A549 (cell line): ENCODE measurements at regions not wholly inside any gene's neighbourhood (a gene's known extent, or its start where the extent isn't known, plus 50 kb on each side); places are given as distances from the start of the nearest gene placed in this dataset.

Experiments used
- ATAC-seq, 2 experiments: fragments of 200-7000 bp in 1 of 2; fragments of >200 bp in 1 of 2; cut with Nextera tagmentation in 1 of 2; cut with Tn5 transposase in 1 of 2; 3 replicates each; pipeline versions ENCODE4 v1.8.0 to v1.9.1; 2018 to 2020; ENCODE audit warnings: mild to moderate bottlenecking in 1 of 2, moderate library complexity in 1 of 2
- CTCF ChIA-PET: fragments of 300-600 bp; sonication (Branson Sonifier 250); formaldehyde crosslinking; extraction: SDS; loops from one replicate; lab custom pipeline; 2021; ENCODE audit warnings: antibody characterized with exemption, inconsistent platforms; lab: Yijun Ruan, JAX
- POLR2A ChIA-PET: fragments of 350-600 bp; formaldehyde crosslinking; extraction: SDS; loops from one replicate; lab custom pipeline; 2021; ENCODE audit warnings: antibody characterized with exemption, inconsistent platforms; lab: Yijun Ruan, JAX
- DNase-seq, 2 experiments: peaks; one replicate each; pipeline versions ENCODE4 v3.0.0 to v3.0.0-alpha.2; 2011 to 2016; ENCODE audit warnings: low read depth in 1 of 2, low spot score in 1 of 2
- FAIRE-seq: peaks from 2 replicates; lab custom pipeline; 2011; peaks lifted over from hg19 to GRCh38; lab: Jason Lieb, UNC
- H3K27ac ChIP-seq, 2 experiments: fragments of >200 bp; sonication (Bioruptor Twin); formaldehyde crosslinking; 3 replicates each; pipeline ENCODE4 v1.5.1; 2016 to 2017
- H3K4me1 ChIP-seq: fragments of >200 bp; sonication (Bioruptor Twin); formaldehyde crosslinking; 3 replicates; pipeline ENCODE4 v1.6.1; 2016
- H3K4me2 ChIP-seq: fragments of >200 bp; sonication (Bioruptor Twin); formaldehyde crosslinking; 3 replicates; pipeline ENCODE4 v1.6.1; 2016
- H3K4me3 ChIP-seq: fragments of >200 bp; sonication (Bioruptor Twin); formaldehyde crosslinking; 3 replicates; pipeline ENCODE4 v1.5.1; 2016
- H3K9me3 ChIP-seq: fragments of >200 bp; sonication (Bioruptor Twin); formaldehyde crosslinking; 3 replicates; pipeline ENCODE4 v1.6.1; 2016
- BCL3 ChIP-seq: fragments of >200 bp; sonication (Bioruptor Twin); formaldehyde crosslinking; IDR thresholded peaks from 3 replicates; pipeline ENCODE4 v1.6.1; 2016
- BHLHE40 ChIP-seq: IDR thresholded peaks from 2 replicates; pipeline ENCODE4 v1.6.1; 2012; ENCODE audit warnings: low read depth, low read length, inconsistent platforms
- CBX8 ChIP-seq: fragments of 200-600 bp; sonication (generic); IDR thresholded peaks from 2 replicates; pipeline ENCODE4 v1.6.1; 2016
- E2F6 ChIP-seq: IDR thresholded peaks from 2 replicates; pipeline ENCODE4 v1.6.1; 2012; ENCODE audit warnings: low read depth, borderline replicate concordance
- ESRRA ChIP-seq: fragments of 150-350 bp; IDR thresholded peaks from 2 replicates; pipeline ENCODE4 v1.6.1; 2014; ENCODE audit warnings: mild to moderate bottlenecking, low read length, borderline replicate concordance
- FOSL2 ChIP-seq, 2 experiments: fragments of 450-650 bp in 1 of 2; fragments of >200 bp in 1 of 2; sonication (Bioruptor Twin) in 1 of 2; formaldehyde crosslinking; IDR thresholded peaks; 2 replicates each; pipeline versions ENCODE4 v1.5.0 to v1.6.1; 2016 to 2020; ENCODE audit warnings: mild to moderate bottlenecking in 1 of 2, moderate library complexity in 1 of 2
- GATA3 ChIP-seq: IDR thresholded peaks from 2 replicates; pipeline ENCODE4 v1.6.1; 2012; ENCODE audit warnings: borderline replicate concordance
- HES2 ChIP-seq: fragments of >200 bp; sonication (Bioruptor Twin); formaldehyde crosslinking; IDR thresholded peaks from 2 replicates; pipeline ENCODE4 v1.6.1; 2016
- HEYL ChIP-seq: fragments of 250-450 bp; sonication (Bioruptor Pico); IDR thresholded peaks from 2 replicates; pipeline ENCODE4 v1.8.0; 2021; ENCODE audit warnings: mild to moderate bottlenecking, moderate library complexity
- HMGXB4 ChIP-seq: fragments of 250-450 bp; sonication (Bioruptor Pico); IDR thresholded peaks from 2 replicates; pipeline ENCODE4 v1.5.0; 2021; ENCODE audit warnings: mild to moderate bottlenecking, moderate library complexity, borderline replicate concordance
- KDM5A ChIP-seq: fragments of 200-600 bp; sonication (generic); IDR thresholded peaks from 2 replicates; pipeline ENCODE4 v1.6.1; 2016; ENCODE audit warnings: antibody characterized with exemption, mild to moderate bottlenecking
- MAFK ChIP-seq: fragments of 450-650 bp; IDR thresholded peaks from 2 replicates; pipeline ENCODE4 v1.6.1; 2014; ENCODE audit not compliant: partially characterized antibody
- NR3C1 ChIP-seq: fragments of >200 bp; sonication (Bioruptor Twin); formaldehyde crosslinking; IDR thresholded peaks from 3 replicates; pipeline ENCODE4 v1.6.1; 2017
- PBX3 ChIP-seq: IDR thresholded peaks from 2 replicates; pipeline ENCODE4 v1.6.1; 2012
- POLR2AphosphoS2 ChIP-seq: conservative IDR thresholded peaks from 2 replicates; pipeline ENCODE4 v1.6.1; 2012; ENCODE audit warnings: low read length, improper control_type of control experiment, inconsistent platforms
- RAD21 ChIP-seq, 2 experiments: fragments of >200 bp in 1 of 2; sonication (Bioruptor Twin) in 1 of 2; formaldehyde crosslinking in 1 of 2; IDR thresholded peaks in 1 of 2; conservative IDR thresholded peaks in 1 of 2; 2 replicates in 1 of 2; 3 replicates in 1 of 2; pipeline ENCODE4 v1.6.1; 2012 to 2018; ENCODE audit warnings: inconsistent platforms in 1 of 2
- SREBF2 ChIP-seq: fragments of 450-650 bp; IDR thresholded peaks from 2 replicates; pipeline ENCODE4 v1.6.1; 2014; ENCODE audit warnings: mild to moderate bottlenecking, moderate library complexity
- TP53 ChIP-seq: fragments of 250-450 bp; sonication (Bioruptor Pico); IDR thresholded peaks from 2 replicates; pipeline ENCODE4 v1.5.0; 2021; ENCODE audit warnings: mild to moderate bottlenecking, moderate library complexity
- ZNF302 ChIP-seq: fragments of 250-450 bp; sonication (Bioruptor Pico); IDR thresholded peaks from 2 replicates; pipeline ENCODE4 v1.9.0; 2021; ENCODE audit warnings: inconsistent platforms, mild to moderate bottlenecking, moderate library complexity
- WGBS: methylation state at CpG from one replicate; pipeline ENCODE4 v1.1.6; 2017; ENCODE audit errors: missing lambda C conversion rate; 5-methylcytosine and 5-hydroxymethylcytosine counted together

GRCh38 chr3:191809326-191809949, 348.5 kb downstream of the PYDC2 start:
- Histone ChIP-seq H3K4me3 (no peak overlapping the region), H3K27ac (no peak overlapping the region), H3K9me3 (no peaks in the 10 kb centered on the region; the same call in 2 of the 3 replicates), H3K4me2 (no peak overlapping the region), H3K4me1 (no peaks in the 10 kb centered on the region)
- 83% methylated on average over 1 of the region's 1 CpG for WGBS
- no peak for TF ChIP-seq ESRRA
- TF ChIP-seq RAD21 (conservative IDR thresholded peaks at IDR 0.05 in 1 of 2, IDR thresholded peaks at IDR 0.05 in 1 of 2): peak in 1 of 2 experiments; percentile 20; a peak in 1 of 5 replicates
- FAIRE-seq: no peak
- no peak for DNase-seq
- POLR2A ChIA-PET: no interaction called here
- CTCF ChIA-PET: interaction anchor here (0.6 to 0.9 kb wide), 2 partner anchors 10 to 628 kb away, joined by 3 read pairs; no protein-coding TSS in a partner anchor
- ATAC-seq: no peak

GRCh38 chr3:191813245-191813644, 352.3 kb downstream of the PYDC2 start:
- CTCF ChIA-PET: no interaction called here
- FAIRE-seq: no peak
- TF ChIP-seq CBX8: no peak
- peak; percentile 51 for TF ChIP-seq MAFK

GRCh38 chr3:191848818-191849217, 387.9 kb downstream of the PYDC2 start:
- ATAC-seq (no peak), FAIRE-seq (no peak), DNase-seq (no peak)
- no peaks in the 10 kb centered on the region for H3K9me3 ChIP-seq
- POLR2A ChIA-PET: no interaction called here
- TF ChIP-seq SREBF2: no peak
- no peak for TF ChIP-seq BCL3
- no peak for TF ChIP-seq NR3C1
- TF ChIP-seq FOSL2 (IDR thresholded peaks at IDR 0.05): no peak
- TF ChIP-seq FOSL2 (CRISPR knock-in tag; IDR thresholded peaks at IDR 0.05): no peak
- no peak for TF ChIP-seq E2F6
- no peak for TF ChIP-seq POLR2AphosphoS2
- TF ChIP-seq ZNF302 (CRISPR knock-in tag): no peak
- no peak for TF ChIP-seq PBX3
- no peak for TF ChIP-seq RAD21 (conservative IDR thresholded peaks at IDR 0.05 in 1 of 2, IDR thresholded peaks at IDR 0.05 in 1 of 2)
- TF ChIP-seq KDM5A: no peak
- no peak for TF ChIP-seq GATA3
- TF ChIP-seq HES2: no peak
- no peak for TF ChIP-seq HEYL (CRISPR knock-in tag)
- no peak for TF ChIP-seq BHLHE40
- TF ChIP-seq HMGXB4: no peak
- TF ChIP-seq TP53 (CRISPR knock-in tag): no peak
- no peak overlapping the region for H3K27ac ChIP-seq
- no peaks in the 10 kb centered on the region for H3K4me1 ChIP-seq
- no peak overlapping the region for H3K4me3 ChIP-seq
- no peak overlapping the region for H3K4me2 ChIP-seq
- CTCF ChIA-PET: no interaction called here

More at GRCh38 chr3:191813245-191813644, 352.3 kb downstream of the PYDC2 start:
- no peak for ATAC-seq
- DNase-seq: no peak
- no peaks in the 10 kb centered on the region; the same call in 2 of the 3 replicates for H3K9me3 ChIP-seq
- H3K4me2 ChIP-seq: no peak overlapping the region
- H3K27ac ChIP-seq: no peak overlapping the region
- no peaks in the 10 kb centered on the region for H3K4me1 ChIP-seq
- POLR2A ChIA-PET: no interaction called here
- H3K4me3 ChIP-seq: no peak overlapping the region
